ENCODE measurements at regions not wholly inside any gene's neighbourhood (a gene's known extent, or its start where the extent isn't known, plus 50 kb on each side); places are given as distances from the start of the nearest gene placed in this dataset.

GRCh38 chr10:10528563-10528910 is 489.1 kb upstream of the CELF2 start:
- TF ChIP-seq, protein P1, sequence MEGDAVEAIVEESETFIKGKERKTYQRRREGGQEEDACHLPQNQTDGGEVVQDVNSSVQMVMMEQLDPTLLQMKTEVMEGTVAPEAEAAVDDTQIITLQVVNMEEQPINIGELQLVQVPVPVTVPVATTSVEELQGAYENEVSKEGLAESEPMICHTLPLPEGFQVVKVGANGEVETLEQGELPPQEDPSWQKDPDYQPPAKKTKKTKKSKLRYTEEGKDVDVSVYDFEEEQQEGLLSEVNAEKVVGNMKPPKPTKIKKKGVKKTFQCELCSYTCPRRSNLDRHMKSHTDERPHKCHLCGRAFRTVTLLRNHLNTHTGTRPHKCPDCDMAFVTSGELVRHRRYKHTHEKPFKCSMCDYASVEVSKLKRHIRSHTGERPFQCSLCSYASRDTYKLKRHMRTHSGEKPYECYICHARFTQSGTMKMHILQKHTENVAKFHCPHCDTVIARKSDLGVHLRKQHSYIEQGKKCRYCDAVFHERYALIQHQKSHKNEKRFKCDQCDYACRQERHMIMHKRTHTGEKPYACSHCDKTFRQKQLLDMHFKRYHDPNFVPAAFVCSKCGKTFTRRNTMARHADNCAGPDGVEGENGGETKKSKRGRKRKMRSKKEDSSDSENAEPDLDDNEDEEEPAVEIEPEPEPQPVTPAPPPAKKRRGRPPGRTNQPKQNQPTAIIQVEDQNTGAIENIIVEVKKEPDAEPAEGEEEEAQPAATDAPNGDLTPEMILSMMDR (IDR thresholded peaks at IDR 0.05; ENCODE audit: extremely low read depth in 1 of 2, insufficient read depth in 1 of 2, low read depth in 1 of 2, low read length in 2 of 2): no peak
- TF ChIP-seq POLR2AphosphoS5 (IDR thresholded peaks at IDR 0.05; ENCODE audit: insufficient read depth, low read depth, low read length): no peak

All from endothelial cell of umbilical vein (primary cell).